PC-9 (cell line): ENCODE measurements at regions not wholly inside any gene's neighbourhood (a gene's known extent, or its start where the extent isn't known, plus 50 kb on each side); places are given as distances from the start of the nearest gene placed in this dataset.

Experiments used
- CTCF ChIP-seq: fragments of 200-600 bp; sonication (generic); conservative IDR thresholded peaks from 2 replicates; pipeline ENCODE4 v1.6.1; 2017; ENCODE audit warnings: mixed run types, antibody characterized with exemption, mild to moderate bottlenecking, moderate library complexity
- EZH2 ChIP-seq: fragments of 200-600 bp; sonication (generic); IDR thresholded peaks from 2 replicates; pipeline ENCODE4 v1.8.0; 2017; ENCODE audit warnings: antibody characterized with exemption, low read depth

GRCh38 chr7:153902862-153903261 lies 149.3 kb upstream of the DPP6 start:
- TF ChIP-seq EZH2, result no peak
- TF ChIP-seq CTCF, result no peak
